ENCODE measurements at regions not wholly inside any gene's neighbourhood (a gene's known extent, or its start where the extent isn't known, plus 50 kb on each side); places are given as distances from the start of the nearest gene placed in this dataset.

GRCh38 chr2:238561230-238561629, 134.5 kb downstream of the ASB1 start:
- no peak for DNase-seq (ENCODE audit: low read depth)

DNA sequence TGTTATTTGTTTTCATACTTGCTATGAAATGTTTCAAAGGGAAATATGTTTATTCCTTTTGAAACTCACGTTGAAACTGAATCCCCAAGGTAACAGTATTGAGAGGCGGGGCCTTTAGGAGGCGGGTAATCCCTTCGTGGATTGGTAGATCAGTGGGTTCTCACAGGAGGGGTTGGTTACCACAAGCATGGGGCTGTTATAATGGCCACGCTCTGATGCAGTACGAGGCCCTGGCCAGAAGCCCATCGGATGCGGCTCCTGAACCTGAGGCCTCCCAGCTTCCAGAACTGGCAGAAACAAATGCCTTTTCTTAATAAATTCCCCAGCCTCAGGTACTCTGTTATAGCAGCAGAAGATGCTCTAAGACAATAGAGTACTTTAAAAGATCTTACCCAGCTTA, 135.7 kb downstream of the ASB1 start:
- DNase-seq (ENCODE audit: low read depth): no peak

- no peak for DNase-seq (ENCODE audit: low read depth)
Measured at GRCh38 chr2:238563551-238563950, 136.8 kb downstream of the ASB1 start.

DNA sequence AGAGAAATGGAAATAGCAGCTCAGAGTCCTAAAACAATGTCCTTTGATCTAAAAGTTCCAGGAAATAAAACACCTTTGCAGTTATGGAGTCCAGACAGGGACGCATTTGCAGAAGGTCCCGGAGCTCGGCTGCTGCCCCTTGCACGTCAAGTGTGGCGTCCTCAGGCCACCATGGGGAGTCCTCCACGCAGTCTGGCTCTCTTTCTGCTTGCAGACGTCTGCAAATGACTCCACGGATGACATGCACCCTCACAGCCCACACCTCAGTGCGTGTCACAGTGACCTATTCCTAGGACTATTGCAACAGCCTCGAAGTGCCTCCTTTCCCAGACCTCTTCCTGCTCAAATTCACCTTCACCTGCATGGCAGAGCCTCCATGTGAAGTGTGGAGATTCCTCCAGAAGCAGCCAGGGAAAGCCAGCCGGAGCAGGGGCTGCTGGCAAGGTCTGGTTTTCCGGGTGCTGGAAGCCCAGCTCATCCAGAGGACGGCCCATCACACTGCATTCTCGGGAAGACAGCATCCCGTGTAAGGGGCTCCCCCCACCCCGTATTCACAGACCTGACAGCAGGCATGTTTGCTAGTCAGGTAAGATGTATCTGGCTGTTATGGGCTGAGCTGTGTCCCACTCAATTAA, 137.7 kb downstream of the ASB1 start:
- no peak for DNase-seq (ENCODE audit: low read depth)

DNA sequence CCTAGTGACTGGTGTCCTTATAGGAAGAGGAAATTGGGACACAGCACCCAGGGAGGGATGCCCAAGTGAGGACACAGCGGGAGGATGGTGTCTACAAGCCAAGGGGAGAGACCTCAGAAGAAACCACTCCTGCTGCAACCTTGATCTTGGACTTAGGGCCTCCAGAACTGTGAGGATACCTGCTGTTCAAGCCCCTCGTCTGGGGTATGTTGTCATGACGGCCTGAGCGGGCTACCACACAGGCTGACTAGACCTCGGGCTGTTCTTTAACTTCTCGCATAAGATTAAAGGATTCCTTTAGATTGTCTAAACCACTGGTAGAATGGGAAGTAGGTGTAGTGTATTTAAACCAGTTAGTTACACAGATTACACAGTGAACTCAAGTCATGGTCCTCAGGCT, 138.3 kb downstream of the ASB1 start:
- DNase-seq (ENCODE audit: low read depth): no peak

DNA sequence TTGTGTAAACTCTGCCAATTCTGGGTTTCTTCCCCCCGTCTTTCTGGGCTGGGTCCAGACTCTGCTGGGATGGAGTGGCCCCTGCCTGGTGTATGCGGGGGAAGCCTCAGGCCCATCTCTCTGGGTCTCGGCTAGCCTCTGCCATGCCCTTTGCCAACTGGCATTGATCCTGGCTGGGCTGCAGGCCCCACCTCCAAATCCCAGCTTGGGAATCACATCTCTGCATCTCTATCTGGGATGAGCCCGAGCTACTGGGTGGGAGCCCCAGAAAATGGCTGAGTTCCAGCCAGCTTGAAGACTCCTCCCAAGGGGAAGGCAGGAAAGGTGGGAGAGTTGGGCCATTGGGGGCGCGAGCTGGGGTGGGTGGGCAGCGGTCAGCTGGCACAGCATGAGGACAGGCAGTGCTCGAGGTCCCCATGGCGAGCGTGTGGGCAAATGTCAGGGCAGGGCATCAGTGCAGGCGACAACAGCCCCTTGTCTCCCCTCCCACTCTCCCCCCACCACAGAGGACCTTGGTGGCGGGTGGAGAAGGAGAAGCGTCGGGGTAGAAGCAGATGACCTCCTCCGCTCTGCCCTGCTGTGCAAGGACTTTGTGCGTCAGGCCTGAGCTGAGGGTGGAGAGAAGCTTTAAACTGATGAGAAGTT, 139.4 kb downstream of the ASB1 start:
- no peak for DNase-seq (ENCODE audit: low read depth)

DNA sequence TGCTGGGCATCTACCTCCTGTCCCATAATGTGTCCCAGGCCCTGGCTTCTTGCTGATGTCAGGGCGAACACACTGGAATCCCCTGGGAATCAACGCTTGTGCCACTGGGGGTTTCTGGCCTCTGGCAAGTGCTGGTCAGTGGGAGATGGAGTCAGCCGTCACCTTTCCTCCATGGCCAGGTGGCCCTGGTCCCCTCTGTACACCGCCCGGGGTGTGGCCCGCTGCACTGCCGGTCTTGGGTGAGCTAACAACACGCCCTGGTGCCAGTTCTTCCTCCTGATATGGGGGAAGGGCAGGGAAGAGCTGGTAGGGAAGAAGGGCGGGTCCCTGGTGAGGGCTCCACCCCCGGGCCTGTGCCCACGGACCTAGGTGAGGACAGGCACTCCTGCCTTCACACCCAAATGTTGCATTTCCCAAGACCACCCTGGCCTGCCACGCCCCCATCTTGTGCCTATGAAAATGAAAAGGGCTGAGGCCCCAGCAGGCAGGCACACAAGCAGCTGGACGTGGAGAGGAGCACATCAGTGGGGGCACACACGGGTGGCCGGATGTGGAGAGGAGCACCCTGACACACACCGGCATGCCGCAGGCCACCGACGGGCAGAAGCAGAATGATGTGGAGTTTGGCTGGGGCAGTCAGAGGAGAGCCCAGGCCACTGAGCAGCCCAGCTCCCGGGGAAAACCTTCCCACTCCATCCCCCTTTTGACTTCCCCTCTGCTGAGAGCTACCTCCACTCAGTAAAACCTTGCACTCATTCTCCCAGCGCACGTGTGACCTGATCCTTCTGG, 140.5 kb downstream of the ASB1 start:
- no peak for DNase-seq (ENCODE audit: low read depth)

DNA sequence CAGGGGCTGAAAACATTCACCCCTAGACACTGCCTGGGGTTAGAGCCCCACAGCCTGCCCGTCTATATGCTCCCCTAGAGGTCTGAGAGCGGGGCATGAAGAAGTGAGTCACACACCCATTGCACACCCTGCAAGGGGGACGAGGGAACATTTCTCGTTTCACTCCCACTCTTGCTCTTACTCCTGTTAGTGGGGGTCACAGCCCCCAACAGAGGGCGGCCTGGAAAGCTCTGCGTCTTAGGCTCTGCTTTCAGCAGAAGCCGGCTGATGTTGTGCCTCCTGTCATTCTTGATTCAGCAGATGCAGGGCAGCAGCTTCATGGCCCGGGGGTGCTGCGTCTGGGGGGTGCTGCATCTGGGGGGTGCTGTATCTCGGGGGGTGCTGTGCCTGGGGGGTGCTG, 141.3 kb downstream of the ASB1 start:
- DNase-seq (ENCODE audit: low read depth): no peak

- no peak for DNase-seq (ENCODE audit: low read depth)
Measured at GRCh38 chr2:238568455-238569440, 142.0 kb downstream of the ASB1 start.

- DNase-seq (ENCODE audit: low read depth): no peak
Measured at GRCh38 chr2:238569507-238570195, 142.9 kb downstream of the ASB1 start.

- DNase-seq (ENCODE audit: low read depth): no peak
Measured at GRCh38 chr2:238570391-238570790, 143.7 kb downstream of the ASB1 start.

DNA sequence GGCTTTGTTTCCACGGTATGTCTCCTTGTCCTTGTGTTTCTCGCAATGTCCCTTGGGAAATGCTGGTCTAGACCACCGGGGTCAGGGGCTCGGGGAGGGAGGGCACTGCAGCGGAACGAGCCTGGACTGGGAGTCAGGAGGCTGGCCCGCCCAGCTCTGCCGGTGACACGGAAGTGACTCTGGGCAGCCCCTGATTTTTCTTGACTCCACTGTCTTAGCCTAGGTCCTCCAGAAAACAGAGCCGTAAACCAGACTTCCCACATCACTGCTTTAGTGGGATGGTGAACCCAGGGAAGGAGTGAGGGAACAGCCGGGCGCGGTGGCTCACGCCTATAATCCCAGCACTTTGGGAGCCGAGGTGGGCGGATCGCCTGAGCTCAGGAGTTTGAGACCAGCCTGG, 144.2 kb downstream of the ASB1 start:
- DNase-seq (ENCODE audit: low read depth): no peak

GRCh38 chr2:238571661-238572372, 145.1 kb downstream of the ASB1 start:
- DNase-seq (ENCODE audit: low read depth): no peak

DNA sequence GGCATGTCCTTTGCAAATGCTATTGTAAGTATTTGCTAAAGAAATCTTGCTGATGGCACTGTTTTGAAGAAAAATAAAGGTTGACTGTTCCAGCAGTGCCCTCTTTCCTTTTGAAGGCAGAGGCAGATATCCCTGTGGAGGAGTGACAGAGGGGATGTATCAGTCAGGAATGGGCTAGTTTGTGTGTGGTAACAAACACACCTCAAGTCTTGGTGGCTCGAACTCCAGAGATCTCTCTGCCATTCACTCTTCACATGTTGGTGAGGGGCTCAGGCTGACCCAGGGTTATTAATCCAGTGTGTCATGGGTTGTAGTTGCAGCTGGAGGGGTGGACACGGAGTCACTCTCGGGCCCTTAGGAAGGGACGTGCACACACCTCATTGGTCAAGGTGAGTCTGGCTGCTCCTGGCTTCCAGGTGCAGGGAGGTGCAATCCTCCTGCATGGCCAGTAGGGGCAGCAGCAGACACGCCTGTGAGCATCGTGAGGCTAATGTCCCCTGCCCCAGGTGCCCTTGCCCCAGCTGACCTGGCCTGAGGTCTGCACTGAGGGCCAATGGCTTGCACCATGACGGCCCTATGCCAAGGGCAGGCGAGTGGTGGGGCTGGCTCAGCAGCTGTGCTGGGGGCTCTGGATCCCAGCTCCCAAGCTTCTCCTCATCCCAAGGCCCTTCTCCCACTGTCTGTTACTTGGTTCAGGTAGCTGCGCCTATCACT, 146.5 kb downstream of the ASB1 start:
- no peak for DNase-seq (ENCODE audit: low read depth)

GRCh38 chr2:238573916-238574315, 147.2 kb downstream of the ASB1 start:
- DNase-seq (ENCODE audit: low read depth): no peak

DNA sequence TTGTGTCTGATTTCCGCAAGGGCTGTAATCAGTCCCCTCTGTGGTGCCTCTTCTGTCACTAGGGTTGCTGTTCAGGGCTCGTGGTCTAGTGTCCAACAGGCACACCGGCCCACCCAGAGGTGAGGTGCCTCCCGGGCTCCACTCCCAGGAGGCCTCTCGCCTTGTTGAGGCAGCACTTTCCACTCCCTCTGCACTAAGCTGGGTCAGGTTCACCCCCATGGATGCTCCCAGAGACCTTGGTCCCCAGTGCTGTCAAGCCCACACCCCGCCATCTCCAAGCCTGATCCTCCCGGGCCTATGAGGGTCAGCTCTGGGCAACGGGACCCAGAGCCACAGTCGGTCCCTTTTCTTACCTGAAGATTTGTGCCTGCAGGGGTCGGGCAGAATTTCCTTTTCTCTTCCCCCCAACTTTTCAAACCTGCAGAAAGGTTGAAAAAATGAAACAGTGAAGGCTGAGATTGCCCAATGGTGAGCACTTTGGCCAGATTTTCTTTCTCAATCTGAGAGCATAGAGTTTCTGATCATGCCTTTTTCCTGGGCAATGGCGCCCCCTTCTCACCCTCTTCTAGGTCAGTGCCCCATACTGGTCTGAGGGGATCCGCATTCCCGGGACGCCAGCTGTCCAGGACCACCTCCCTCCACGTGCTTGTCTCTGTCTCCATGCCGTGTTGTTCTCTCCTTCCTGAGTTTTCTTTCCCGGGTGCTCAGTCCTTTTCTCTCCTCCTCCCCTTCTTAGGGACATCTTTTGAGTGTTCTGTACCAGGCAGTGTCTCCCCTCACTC, 148.0 kb downstream of the ASB1 start:
- DNase-seq (ENCODE audit: low read depth): no peak

GRCh38 chr2:238576674-238577073, 149.9 kb downstream of the ASB1 start:
- DNase-seq (ENCODE audit: low read depth): no peak

DNA sequence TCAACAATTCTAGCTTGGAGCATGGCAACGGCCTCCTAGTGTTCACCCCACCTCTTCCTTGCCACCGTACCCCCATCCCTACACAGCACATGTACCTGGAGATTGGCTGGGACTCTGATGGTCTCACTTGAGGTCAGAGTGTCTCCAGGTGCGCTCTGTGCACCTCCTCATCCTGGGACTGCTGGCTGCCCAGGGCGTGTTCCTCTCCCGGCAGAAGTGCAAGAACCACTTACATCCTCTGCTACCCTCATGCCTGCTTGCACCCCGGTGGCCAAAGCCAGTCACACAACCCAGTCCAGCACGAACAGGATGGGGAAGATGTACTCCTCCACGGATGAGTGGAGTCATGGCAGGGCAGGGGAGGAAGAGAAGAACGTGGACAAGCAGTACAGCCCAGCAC, 151.5 kb downstream of the ASB1 start:
- DNase-seq (ENCODE audit: low read depth): no peak

GRCh38 chr2:238580486-238580885, 153.8 kb downstream of the ASB1 start:
- DNase-seq (ENCODE audit: low read depth): no peak
